ENCODE measurements at regions not wholly inside any gene's neighbourhood (a gene's known extent, or its start where the extent isn't known, plus 50 kb on each side); places are given as distances from the start of the nearest gene placed in this dataset.

GRCh38 chr3:17845026-17845812 lies 102.8 kb upstream of the TBC1D5 start:
- H3K9me3 ChIP-seq = no peaks in the 10 kb centered on the region
- 41 to 53% methylated on average over 3 to 5 of the region's 5 CpGs for WGBS, 2 donors (ENCODE audit: low coverage in 1 of 2)
- H3K4me1 ChIP-seq = no peaks in the 10 kb centered on the region
- H3K27me3 ChIP-seq = no peaks in the 10 kb centered on the region
- no peak overlapping the region for H3K27ac ChIP-seq
- in situ Hi-C loops (cut with MboI; ENCODE audit: low pct_ligation_motif_present in 1 of 4, low pct_unique_long_range_greater_than_20kb in 1 of 4, low sequenced_read_pairs in 3 of 4) (loop anchor here (25.0 kb wide), 4 partner anchors 208 to 1233 kb away; partner anchors contain the start of gene DAZL (in 2 of the 4)), intact Hi-C loops (cut with DNase I; ENCODE audit: low total_unique reads) (no loop called here)
- TF ChIP-seq POLR2AphosphoS5 (IDR thresholded peaks at IDR 0.05) (no peak), POLR2A (IDR thresholded peaks at IDR 0.05) (no peak), CTCF (IDR thresholded peaks at IDR 0.05) (no peak), EP300 (IDR thresholded peaks at IDR 0.05; ENCODE audit: low read depth) (no peak)
- DNase-seq = no peak
- H3K36me3 ChIP-seq = no peaks in the 10 kb centered on the region
- no peak overlapping the region for H3K4me3 ChIP-seq

GRCh38 chr3:17844236-17844635 lies 101.8 kb upstream of the TBC1D5 start:
- intact Hi-C loops (cut with DNase I; ENCODE audit: low total_unique reads) = no loop called here
- Histone ChIP-seq H3K36me3 (no peaks in the 10 kb centered on the region), H3K27me3 (no peaks in the 10 kb centered on the region), H3K4me1 (no peaks in the 10 kb centered on the region), H3K4me3 (no peak overlapping the region), H3K9me3 (no peaks in the 10 kb centered on the region), H3K27ac (no peak overlapping the region)
- WGBS, 2 donors (ENCODE audit: low coverage in 1 of 2) = 88% methylated on average over 3 of the region's 3 CpGs; no CpG with 5 or more reads in 1 of the 2 donors
- DNase-seq = no peak
- TF ChIP-seq POLR2AphosphoS5 (IDR thresholded peaks at IDR 0.05) = no peak
- no peak for TF ChIP-seq POLR2A (IDR thresholded peaks at IDR 0.05)
- TF ChIP-seq EP300 (IDR thresholded peaks at IDR 0.05; ENCODE audit: low read depth) = no peak
- TF ChIP-seq CTCF (IDR thresholded peaks at IDR 0.05) = no peak
- in situ Hi-C loops (cut with MboI; ENCODE audit: low pct_ligation_motif_present in 1 of 4, low pct_unique_long_range_greater_than_20kb in 1 of 4, low sequenced_read_pairs in 3 of 4) = loop anchor here (25.0 kb wide), 4 partner anchors 207 to 1232 kb away; partner anchors contain the start of gene DAZL (in 2 of the 4)

- DNase-seq = peak; percentile 73
- WGBS, 2 donors (ENCODE audit: low coverage in 1 of 2) = 0 to 17% methylated on average over 4 to 9 of the region's 9 CpGs
- Histone ChIP-seq H3K4me3 (no peak overlapping the region), H3K27ac (no peak overlapping the region), H3K9me3 (no peaks in the 10 kb centered on the region), H3K27me3 (no peaks in the 10 kb centered on the region), H3K36me3 (no peaks in the 10 kb centered on the region), H3K4me1 (no peaks in the 10 kb centered on the region)
- TF ChIP-seq POLR2AphosphoS5 (IDR thresholded peaks at IDR 0.05) = no peak
- peak; percentile 86 to 95 (median 92) for TF ChIP-seq CTCF (IDR thresholded peaks at IDR 0.05)
- intact Hi-C loops (cut with DNase I; ENCODE audit: low total_unique reads) (no loop called here), in situ Hi-C loops (cut with MboI; ENCODE audit: low pct_ligation_motif_present in 1 of 4, low pct_unique_long_range_greater_than_20kb in 1 of 4, low sequenced_read_pairs in 3 of 4) (loop anchor here (25.0 kb wide), 4 partner anchors 204 to 1229 kb away; partner anchors contain the start of gene DAZL (in 2 of the 4))
Measured at GRCh38 chr3:17841190-17841828, 98.9 kb upstream of the TBC1D5 start.

GRCh38 chr3:17840651-17841050 lies 98.2 kb upstream of the TBC1D5 start:
- no peaks in the 10 kb centered on the region for H3K9me3 ChIP-seq
- 85 to 95% methylated on average over 4 to 5 of the region's 5 CpGs for WGBS, 2 donors (ENCODE audit: low coverage in 1 of 2)

More at GRCh38 chr3:17840651-17841050, 98.2 kb upstream of the TBC1D5 start:
- intact Hi-C loops (cut with DNase I; ENCODE audit: low total_unique reads) (no loop called here), in situ Hi-C loops (cut with MboI; ENCODE audit: low pct_ligation_motif_present in 1 of 4, low pct_unique_long_range_greater_than_20kb in 1 of 4, low sequenced_read_pairs in 3 of 4) (loop anchor here (25.0 kb wide), 4 partner anchors 203 to 1228 kb away; partner anchors contain the start of gene DAZL (in 2 of the 4))
- Histone ChIP-seq H3K4me1 (no peaks in the 10 kb centered on the region), H3K27ac (no peak overlapping the region), H3K27me3 (no peaks in the 10 kb centered on the region), H3K36me3 (no peaks in the 10 kb centered on the region), H3K4me3 (no peak overlapping the region)
- TF ChIP-seq POLR2A (IDR thresholded peaks at IDR 0.05) (no peak), EP300 (IDR thresholded peaks at IDR 0.05; ENCODE audit: low read depth) (no peak), POLR2AphosphoS5 (IDR thresholded peaks at IDR 0.05) (no peak)
- DNase-seq = no peak
